ENCODE measurements at regions not wholly inside any gene's neighbourhood (a gene's known extent, or its start where the extent isn't known, plus 50 kb on each side); places are given as distances from the start of the nearest gene placed in this dataset.

DNA sequence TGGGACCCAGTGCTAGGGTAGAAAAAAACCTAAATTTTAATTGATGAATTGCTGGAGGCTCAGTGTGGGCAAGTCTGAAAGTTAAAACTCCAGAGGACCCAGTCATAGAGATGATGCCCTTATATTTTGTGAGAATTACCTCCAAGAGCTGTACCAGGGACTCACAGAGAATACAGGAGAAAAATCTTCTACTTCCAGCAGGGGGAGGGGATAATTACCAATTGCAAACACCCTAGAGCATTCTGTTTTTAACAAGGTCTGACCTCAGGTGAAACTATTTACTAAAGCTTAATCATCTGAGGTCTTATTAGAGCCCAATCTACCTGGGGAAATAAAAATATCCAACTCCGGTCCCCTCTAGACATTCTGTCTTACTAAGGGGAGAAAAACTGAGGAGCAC, 994.7 kb upstream of the MIR17HG start:
- no peak overlapping the region for H3K27ac ChIP-seq
- TF ChIP-seq, protein P1, sequence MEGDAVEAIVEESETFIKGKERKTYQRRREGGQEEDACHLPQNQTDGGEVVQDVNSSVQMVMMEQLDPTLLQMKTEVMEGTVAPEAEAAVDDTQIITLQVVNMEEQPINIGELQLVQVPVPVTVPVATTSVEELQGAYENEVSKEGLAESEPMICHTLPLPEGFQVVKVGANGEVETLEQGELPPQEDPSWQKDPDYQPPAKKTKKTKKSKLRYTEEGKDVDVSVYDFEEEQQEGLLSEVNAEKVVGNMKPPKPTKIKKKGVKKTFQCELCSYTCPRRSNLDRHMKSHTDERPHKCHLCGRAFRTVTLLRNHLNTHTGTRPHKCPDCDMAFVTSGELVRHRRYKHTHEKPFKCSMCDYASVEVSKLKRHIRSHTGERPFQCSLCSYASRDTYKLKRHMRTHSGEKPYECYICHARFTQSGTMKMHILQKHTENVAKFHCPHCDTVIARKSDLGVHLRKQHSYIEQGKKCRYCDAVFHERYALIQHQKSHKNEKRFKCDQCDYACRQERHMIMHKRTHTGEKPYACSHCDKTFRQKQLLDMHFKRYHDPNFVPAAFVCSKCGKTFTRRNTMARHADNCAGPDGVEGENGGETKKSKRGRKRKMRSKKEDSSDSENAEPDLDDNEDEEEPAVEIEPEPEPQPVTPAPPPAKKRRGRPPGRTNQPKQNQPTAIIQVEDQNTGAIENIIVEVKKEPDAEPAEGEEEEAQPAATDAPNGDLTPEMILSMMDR (conservative IDR thresholded peaks at IDR 0.05; ENCODE audit: low read depth) = no peak
- POLR2A ChIA-PET (ENCODE audit: low non-redundant PET) = no interaction called here
- CTCF ChIA-PET = no interaction called here
- no peak for DNase-seq (ENCODE audit: low spot score)

DNA sequence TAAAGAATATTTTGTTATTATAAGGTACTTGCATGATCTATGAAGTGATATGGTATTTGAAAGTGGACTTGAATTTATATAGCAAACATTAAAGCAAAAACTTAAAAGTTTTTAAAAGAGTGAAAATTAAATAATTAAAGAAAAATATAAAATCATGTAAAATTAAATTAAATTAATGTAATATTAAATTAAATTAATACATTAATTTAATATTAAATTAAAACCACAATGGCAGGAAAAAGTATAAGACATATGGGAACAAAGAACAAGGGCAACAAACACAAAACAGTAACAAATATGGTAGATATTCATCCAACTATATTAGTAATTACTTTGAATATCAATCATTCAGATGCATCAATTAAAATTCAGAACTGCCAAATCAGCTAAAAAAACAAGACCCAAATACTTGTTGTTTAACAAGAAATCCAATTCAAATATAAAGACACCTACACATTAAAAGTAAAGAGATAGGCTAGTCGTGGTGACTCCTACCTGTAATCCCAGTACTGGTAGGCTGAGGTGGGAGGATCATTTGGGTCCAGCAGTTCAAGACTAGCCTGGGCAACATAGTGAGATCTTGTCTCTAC, 992.2 kb upstream of the MIR17HG start:
- POLR2A ChIA-PET (ENCODE audit: low non-redundant PET) = no interaction called here
- CTCF ChIA-PET = no interaction called here
- H3K27ac ChIP-seq = no peak overlapping the region
- TF ChIP-seq, protein P1 (conservative IDR thresholded peaks at IDR 0.05; ENCODE audit: low read depth) = no peak
- no peak for DNase-seq (ENCODE audit: low spot score)

DNA sequence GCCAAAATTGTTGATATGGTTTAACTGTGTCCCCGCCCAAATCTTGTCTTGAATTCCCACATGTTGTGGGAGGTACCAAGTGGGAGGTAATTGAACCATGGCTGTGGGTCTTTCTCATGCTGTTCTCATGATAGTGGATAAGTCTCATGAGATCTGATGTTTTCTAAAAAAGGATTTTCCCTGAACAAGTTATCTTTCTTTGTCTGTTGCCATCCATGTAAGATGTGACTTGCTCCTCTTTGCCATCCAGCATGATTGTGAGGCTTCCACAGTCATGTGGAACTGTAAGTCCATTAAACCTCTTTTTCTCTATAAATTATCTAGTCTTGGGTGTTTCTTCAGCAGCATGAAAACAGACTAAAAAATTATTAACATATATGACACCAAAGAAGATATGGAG, 986.7 kb upstream of the MIR17HG start:
- no peak overlapping the region for H3K27ac ChIP-seq
- TF ChIP-seq, protein P1 (conservative IDR thresholded peaks at IDR 0.05; ENCODE audit: low read depth) = no peak
- DNase-seq (ENCODE audit: low spot score) = no peak
- CTCF ChIA-PET = interaction anchor here (0.8 kb wide), 2 partner anchors 14 to 373 kb away, joined by 4 read pairs; no protein-coding TSS in a partner anchor
- POLR2A ChIA-PET (ENCODE audit: low non-redundant PET) = no interaction called here

DNA sequence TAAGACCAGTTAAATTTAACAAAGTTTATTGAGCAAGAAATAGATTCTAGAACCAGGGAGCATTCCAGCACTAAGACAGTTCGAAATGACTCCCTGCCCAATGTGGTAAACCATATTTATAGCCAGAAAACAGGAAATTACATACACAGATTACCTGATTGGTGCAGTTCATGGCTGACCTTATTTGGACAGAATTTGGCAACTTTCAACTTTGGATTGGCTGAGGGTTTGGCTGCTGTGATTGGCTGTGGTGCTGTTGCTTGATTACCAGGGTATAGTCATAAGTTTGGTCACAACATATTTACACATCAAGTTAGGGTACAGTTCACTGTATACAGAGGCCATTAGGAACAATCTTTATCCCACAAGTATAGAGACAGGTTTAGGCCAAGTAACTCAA, 984.8 kb upstream of the MIR17HG start:
- DNase-seq (ENCODE audit: low spot score) = no peak
- ChIA-PET POLR2A (ENCODE audit: low non-redundant PET) (no interaction called here), CTCF (no interaction called here)
- TF ChIP-seq, protein P1 (conservative IDR thresholded peaks at IDR 0.05; ENCODE audit: low read depth) = no peak
- no peak overlapping the region for H3K27ac ChIP-seq

DNA sequence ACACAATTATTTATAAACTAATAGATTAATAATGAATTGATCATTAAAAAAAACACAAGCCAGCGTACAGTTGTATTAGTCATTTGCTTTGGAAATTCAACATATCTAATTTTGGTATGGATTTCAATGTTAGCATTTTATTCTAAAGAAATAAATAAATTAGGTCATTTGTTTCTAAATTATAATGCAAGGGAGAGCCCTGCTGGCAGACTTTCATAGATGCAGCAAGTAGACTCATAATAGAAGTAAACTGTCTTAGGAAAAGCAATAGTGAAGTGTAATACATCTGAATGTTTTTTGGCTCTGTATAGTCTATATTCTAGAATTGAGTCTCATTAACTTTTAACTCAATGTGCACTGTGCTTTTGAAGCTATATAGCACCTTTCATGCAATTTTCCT, 982.4 kb upstream of the MIR17HG start:
- ChIA-PET POLR2A (ENCODE audit: low non-redundant PET) (no interaction called here), CTCF (no interaction called here)
- TF ChIP-seq, protein P1 (conservative IDR thresholded peaks at IDR 0.05; ENCODE audit: low read depth) = 0 out of 2 replicates have a peak, but pooled peaks have one; percentile 17
- no peak for DNase-seq (ENCODE audit: low spot score)
- no peak overlapping the region for H3K27ac ChIP-seq

DNA sequence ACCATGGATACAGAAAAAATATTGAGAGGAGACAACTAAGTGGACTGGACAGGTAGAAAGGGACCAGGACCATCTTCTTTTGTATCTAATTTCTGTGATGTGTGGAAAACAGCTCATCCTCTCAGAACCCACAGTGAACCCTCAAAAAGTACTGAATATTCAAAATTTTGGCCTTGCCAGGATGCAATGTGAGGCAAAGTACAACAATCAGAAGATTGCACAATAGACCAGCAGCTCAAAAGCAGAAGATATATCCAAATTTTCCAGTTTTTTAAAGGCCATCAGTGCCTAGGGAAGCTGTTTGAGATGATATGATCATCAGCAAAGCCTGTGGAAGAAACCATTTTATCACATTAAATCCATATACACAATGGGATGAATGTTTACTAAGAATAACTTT, 973.3 kb upstream of the MIR17HG start:
- H3K27ac ChIP-seq = no peak overlapping the region
- POLR2A ChIA-PET (ENCODE audit: low non-redundant PET) = no interaction called here
- CTCF ChIA-PET = no interaction called here
- TF ChIP-seq, protein P1 (conservative IDR thresholded peaks at IDR 0.05; ENCODE audit: low read depth) = no peak
- DNase-seq (ENCODE audit: low spot score) = no peak

DNA sequence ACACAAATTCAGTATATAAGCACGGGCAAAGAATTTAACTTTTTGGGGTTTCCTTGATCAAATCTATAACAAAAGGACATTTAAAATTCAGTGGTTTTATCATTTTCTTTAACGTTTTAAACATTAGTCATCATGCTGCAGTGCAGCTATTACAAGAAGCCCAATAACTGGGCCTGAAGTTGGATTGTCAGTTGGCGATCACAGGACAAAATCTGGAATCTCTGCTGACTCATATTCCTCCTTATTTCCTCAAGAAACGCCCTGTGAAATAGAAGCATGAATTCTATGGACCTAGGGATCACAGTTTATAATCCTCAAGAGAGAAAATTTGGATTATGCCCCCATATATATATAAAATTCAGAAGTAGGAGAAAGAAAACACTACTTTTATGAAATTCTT, 971.6 kb upstream of the MIR17HG start:
- no peak for DNase-seq (ENCODE audit: low spot score)
- TF ChIP-seq, protein P1 (conservative IDR thresholded peaks at IDR 0.05; ENCODE audit: low read depth) = no peak
- POLR2A ChIA-PET (ENCODE audit: low non-redundant PET) = no interaction called here
- no peak overlapping the region for H3K27ac ChIP-seq
- CTCF ChIA-PET = no interaction called here

Measured in RWPE1 (cell line).